CD4-positive, CD25-positive, alpha-beta regulatory T cell (primary cell): ENCODE measurements at regions not wholly inside any gene's neighbourhood (a gene's known extent, or its start where the extent isn't known, plus 50 kb on each side); places are given as distances from the start of the nearest gene placed in this dataset.

Experiments used
- ATAC-seq, 2 donors: fragments of 150-1000 bp; cut with Tn5 transposase; one replicate each; pipeline ENCODE4 v1.10.0; 2021; ENCODE audit warnings: low read depth in 2 of 2, moderate number of reproducible peaks in 2 of 2, moderate library complexity in 1 of 2
- DNase-seq, 3 donors: peaks; one replicate each; pipeline versions ENCODE4 v3.0.0 to v3.0.0-alpha.2; 2012 to 2022; ENCODE audit warnings: mixed read lengths in 1 of 3
- H3K27ac ChIP-seq: one replicate; pipeline ENCODE4 v1.7.0; 2013; ENCODE audit warnings: mild to moderate bottlenecking, low read length; ENCODE audit not compliant: insufficient read depth, poor library complexity, severe bottlenecking
- H3K27me3 ChIP-seq: one replicate; pipeline ENCODE4 v1.7.0; 2013; ENCODE audit warnings: low read length; ENCODE audit not compliant: control insufficient read depth, insufficient read depth
- H3K36me3 ChIP-seq: one replicate; pipeline ENCODE4 v1.7.0; 2013; ENCODE audit warnings: mild to moderate bottlenecking, low read length, moderate library complexity; ENCODE audit not compliant: control insufficient read depth, insufficient read depth
- H3K4me1 ChIP-seq: 2 replicates; pipeline ENCODE4 v1.7.0; 2013; ENCODE audit warnings: mild to moderate bottlenecking, low read length; ENCODE audit not compliant: insufficient read depth, control insufficient read depth, poor library complexity, severe bottlenecking
- H3K4me3 ChIP-seq: one replicate; pipeline ENCODE4 v1.7.0; 2013; ENCODE audit warnings: low read depth, mild to moderate bottlenecking, low read length, moderate library complexity
- H3K9me3 ChIP-seq, 2 experiments: 1 replicate in 1 of 2; 2 replicates in 1 of 2; pipeline ENCODE4 v1.7.0; 2013; ENCODE audit warnings: low read length in 2 of 2, mild to moderate bottlenecking in 1 of 2, moderate library complexity in 1 of 2; ENCODE audit not compliant: control insufficient read depth in 2 of 2
- H3K27ac Mint-ChIP-seq, 3 donors: one replicate each; pipeline ENCODE4 v1.8.0; 2020 to 2022; ENCODE audit warnings: mild to moderate bottlenecking in 3 of 3, mixed read lengths in 3 of 3, moderate library complexity in 2 of 3
- H3K27me3 Mint-ChIP-seq: one replicate; pipeline ENCODE4 v1.8.0; 2022; ENCODE audit warnings: mild to moderate bottlenecking, mixed read lengths
- H3K36me3 Mint-ChIP-seq: one replicate; pipeline ENCODE4 v1.8.0; 2020; ENCODE audit warnings: mixed read lengths
- H3K4me1 Mint-ChIP-seq, 4 donors: one replicate each; pipeline ENCODE4 v1.8.0; 2020 to 2022; ENCODE audit warnings: mixed read lengths in 4 of 4, mild to moderate bottlenecking in 1 of 4
- H3K4me3 Mint-ChIP-seq, 4 donors: one replicate each; pipeline ENCODE4 v1.8.0; 2020 to 2022; ENCODE audit warnings: mild to moderate bottlenecking in 4 of 4, mixed read lengths in 4 of 4, moderate library complexity in 3 of 4
- H3K9me3 Mint-ChIP-seq, 7 donors: one replicate each; pipeline ENCODE4 v1.8.0; 2020 to 2022; ENCODE audit warnings: mixed read lengths in 7 of 7, mild to moderate bottlenecking in 3 of 7, moderate library complexity in 2 of 7

- H3K27me3 ChIP-seq: no peaks in the 10 kb centered on the region
- Mint-ChIP-seq H3K4me3 (no peak overlapping the region), H3K9me3 (peaks cover 3 to 28% (median 4%) of the 10 kb centered on the region in 7 donors), H3K27ac (no peak overlapping the region), H3K27me3 (no peaks in the 10 kb centered on the region), H3K36me3 (no peaks in the 10 kb centered on the region), H3K4me1 (no peaks in the 10 kb centered on the region)
- no peaks in the 10 kb centered on the region for H3K4me1 ChIP-seq
- H3K9me3 ChIP-seq: peaks cover 17 to 18% of the 10 kb centered on the region in 2 experiments
- H3K4me3 ChIP-seq: no peak overlapping the region
- H3K36me3 ChIP-seq: no peaks in the 10 kb centered on the region
- no peak overlapping the region for H3K27ac ChIP-seq
- peak in 1 of 3 donors; percentile 2 for DNase-seq
- ATAC-seq: no peak
These were observed 132.8 kb upstream of the DOK6 start for GRCh38 chr18:69267895-69268294.

GRCh38 chr18:69282371-69282770, 118.3 kb upstream of the DOK6 start:
- Histone ChIP-seq H3K4me1 (no peaks in the 10 kb centered on the region), H3K27me3 (no peaks in the 10 kb centered on the region), H3K36me3 (no peaks in the 10 kb centered on the region), H3K4me3 (no peak overlapping the region), H3K9me3 (no peaks in the 10 kb centered on the region), H3K27ac (no peak overlapping the region)
- peaks cover 0 to 5% (median 0%) of the 10 kb centered on the region in 7 donors for H3K9me3 Mint-ChIP-seq
- no peaks in the 10 kb centered on the region for H3K36me3 Mint-ChIP-seq
- no peak for DNase-seq
- no peaks in the 10 kb centered on the region for H3K27me3 Mint-ChIP-seq
- H3K4me1 Mint-ChIP-seq: no peaks in the 10 kb centered on the region
- no peak overlapping the region for H3K27ac Mint-ChIP-seq
- no peak overlapping the region for H3K4me3 Mint-ChIP-seq
- ATAC-seq: no peak

GRCh38 chr18:69291044-69291443, 109.6 kb upstream of the DOK6 start:
- H3K27me3 ChIP-seq: no peaks in the 10 kb centered on the region
- no peak overlapping the region for H3K27ac ChIP-seq
- Mint-ChIP-seq H3K36me3 (no peaks in the 10 kb centered on the region), H3K9me3 (no peaks in the 10 kb centered on the region), H3K27me3 (no peaks in the 10 kb centered on the region), H3K4me1 (no peaks in the 10 kb centered on the region), H3K27ac (no peak overlapping the region), H3K4me3 (no peak overlapping the region)
- no peak overlapping the region for H3K4me3 ChIP-seq
- no peaks in the 10 kb centered on the region for H3K36me3 ChIP-seq
- H3K9me3 ChIP-seq: no peaks in the 10 kb centered on the region
- no peak for DNase-seq
- no peaks in the 10 kb centered on the region for H3K4me1 ChIP-seq
- no peak for ATAC-seq

GRCh38 chr18:69291755-69292154, 108.9 kb upstream of the DOK6 start:
- H3K4me1 Mint-ChIP-seq: no peaks in the 10 kb centered on the region
- Histone ChIP-seq H3K4me3 (no peak overlapping the region), H3K27ac (no peak overlapping the region), H3K27me3 (no peaks in the 10 kb centered on the region), H3K9me3 (no peaks in the 10 kb centered on the region), H3K36me3 (no peaks in the 10 kb centered on the region), H3K4me1 (no peaks in the 10 kb centered on the region)
- ATAC-seq: no peak
- no peaks in the 10 kb centered on the region for H3K27me3 Mint-ChIP-seq
- DNase-seq: no peak
- H3K27ac Mint-ChIP-seq: no peak overlapping the region
- H3K4me3 Mint-ChIP-seq: no peak overlapping the region
- H3K9me3 Mint-ChIP-seq: peaks cover 0 to 2% (median 0%) of the 10 kb centered on the region in 7 donors
- no peaks in the 10 kb centered on the region for H3K36me3 Mint-ChIP-seq

- no peaks in the 10 kb centered on the region for H3K27me3 Mint-ChIP-seq
- H3K9me3 ChIP-seq: no peaks in the 10 kb centered on the region
- H3K4me3 Mint-ChIP-seq: no peak overlapping the region
- H3K9me3 Mint-ChIP-seq: peaks cover 0 to 9% (median 4%) of the 10 kb centered on the region in 7 donors
- H3K36me3 ChIP-seq: no peaks in the 10 kb centered on the region
- H3K27ac Mint-ChIP-seq: no peak overlapping the region
- ATAC-seq (no peak), DNase-seq (no peak)
- no peaks in the 10 kb centered on the region for H3K4me1 ChIP-seq
- no peaks in the 10 kb centered on the region for H3K4me1 Mint-ChIP-seq
- no peaks in the 10 kb centered on the region for H3K36me3 Mint-ChIP-seq
- H3K27ac ChIP-seq: no peak overlapping the region
- H3K27me3 ChIP-seq: no peaks in the 10 kb centered on the region
- H3K4me3 ChIP-seq: no peak overlapping the region
These were observed 100.5 kb upstream of the DOK6 start for GRCh38 chr18:69300185-69300584.

- no peak for DNase-seq
- H3K4me3 Mint-ChIP-seq: peak overlapping the region in 1 of 4 donors; percentile 47
- H3K9me3 ChIP-seq: no peaks in the 10 kb centered on the region
These were observed 92.1 kb upstream of the DOK6 start for GRCh38 chr18:69308619-69309018.

GRCh38 chr18:69326094-69326493, 74.6 kb upstream of the DOK6 start:
- no peaks in the 10 kb centered on the region for H3K4me1 Mint-ChIP-seq

More at GRCh38 chr18:69308619-69309018, 92.1 kb upstream of the DOK6 start:
- Mint-ChIP-seq H3K36me3 (no peaks in the 10 kb centered on the region), H3K27ac (no peak overlapping the region), H3K4me1 (no peaks in the 10 kb centered on the region), H3K27me3 (no peaks in the 10 kb centered on the region), H3K9me3 (peaks cover 0 to 7% (median 0%) of the 10 kb centered on the region in 7 donors)
- H3K4me3 ChIP-seq: no peak overlapping the region
- no peaks in the 10 kb centered on the region for H3K27me3 ChIP-seq
- ATAC-seq: no peak
- no peaks in the 10 kb centered on the region for H3K36me3 ChIP-seq
- H3K4me1 ChIP-seq: no peaks in the 10 kb centered on the region
- no peak overlapping the region for H3K27ac ChIP-seq

GRCh38 chr18:69328086-69328485, 72.6 kb upstream of the DOK6 start:
- H3K4me1 ChIP-seq: no peaks in the 10 kb centered on the region
- H3K9me3 ChIP-seq: no peaks in the 10 kb centered on the region
- H3K4me3 ChIP-seq: no peak overlapping the region
- H3K27me3 ChIP-seq: no peaks in the 10 kb centered on the region
- Mint-ChIP-seq H3K27me3 (no peaks in the 10 kb centered on the region), H3K9me3 (peaks cover 0 to 4% (median 3%) of the 10 kb centered on the region in 7 donors), H3K36me3 (no peaks in the 10 kb centered on the region), H3K4me3 (peak overlapping the region in 1 of 4 donors; percentile 32), H3K4me1 (no peaks in the 10 kb centered on the region), H3K27ac (no peak overlapping the region)
- DNase-seq (no peak), ATAC-seq (no peak)
- no peaks in the 10 kb centered on the region for H3K36me3 ChIP-seq
- no peak overlapping the region for H3K27ac ChIP-seq

More at GRCh38 chr18:69326094-69326493, 74.6 kb upstream of the DOK6 start:
- no peak overlapping the region for H3K27ac Mint-ChIP-seq
- no peaks in the 10 kb centered on the region for H3K36me3 ChIP-seq
- no peaks in the 10 kb centered on the region for H3K36me3 Mint-ChIP-seq
- H3K4me3 Mint-ChIP-seq: no peak overlapping the region
- no peak for DNase-seq
- H3K27ac ChIP-seq: no peak overlapping the region
- H3K4me3 ChIP-seq: no peak overlapping the region
- H3K27me3 Mint-ChIP-seq: no peaks in the 10 kb centered on the region
- no peak for ATAC-seq
- no peaks in the 10 kb centered on the region for H3K9me3 ChIP-seq
- no peaks in the 10 kb centered on the region for H3K4me1 ChIP-seq
- H3K9me3 Mint-ChIP-seq: peaks cover 0 to 7% (median 3%) of the 10 kb centered on the region in 7 donors
- no peaks in the 10 kb centered on the region for H3K27me3 ChIP-seq
